ENCODE measurements at regions not wholly inside any gene's neighbourhood (a gene's known extent, or its start where the extent isn't known, plus 50 kb on each side); places are given as distances from the start of the nearest gene placed in this dataset.

DNA sequence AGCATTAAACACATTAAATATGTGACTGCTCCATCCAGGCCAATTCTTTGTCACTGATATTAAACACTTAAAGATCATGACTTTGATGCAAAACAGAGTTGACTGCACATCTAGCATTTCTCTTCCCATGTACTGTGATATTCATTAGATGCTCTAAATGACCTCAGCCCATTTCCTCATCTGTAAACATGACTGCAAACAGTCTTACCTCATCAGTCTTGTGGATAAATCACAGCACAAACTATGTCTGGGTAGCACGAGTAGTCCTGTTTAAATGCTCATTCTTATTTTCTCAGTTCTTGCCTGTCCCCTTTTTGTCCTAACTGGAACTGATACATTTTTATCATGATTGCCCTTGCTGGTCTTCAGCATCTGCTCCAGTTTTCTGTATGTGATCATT is 1974.8 kb upstream of the LRRTM1 start:
- TF ChIP-seq, protein P1, sequence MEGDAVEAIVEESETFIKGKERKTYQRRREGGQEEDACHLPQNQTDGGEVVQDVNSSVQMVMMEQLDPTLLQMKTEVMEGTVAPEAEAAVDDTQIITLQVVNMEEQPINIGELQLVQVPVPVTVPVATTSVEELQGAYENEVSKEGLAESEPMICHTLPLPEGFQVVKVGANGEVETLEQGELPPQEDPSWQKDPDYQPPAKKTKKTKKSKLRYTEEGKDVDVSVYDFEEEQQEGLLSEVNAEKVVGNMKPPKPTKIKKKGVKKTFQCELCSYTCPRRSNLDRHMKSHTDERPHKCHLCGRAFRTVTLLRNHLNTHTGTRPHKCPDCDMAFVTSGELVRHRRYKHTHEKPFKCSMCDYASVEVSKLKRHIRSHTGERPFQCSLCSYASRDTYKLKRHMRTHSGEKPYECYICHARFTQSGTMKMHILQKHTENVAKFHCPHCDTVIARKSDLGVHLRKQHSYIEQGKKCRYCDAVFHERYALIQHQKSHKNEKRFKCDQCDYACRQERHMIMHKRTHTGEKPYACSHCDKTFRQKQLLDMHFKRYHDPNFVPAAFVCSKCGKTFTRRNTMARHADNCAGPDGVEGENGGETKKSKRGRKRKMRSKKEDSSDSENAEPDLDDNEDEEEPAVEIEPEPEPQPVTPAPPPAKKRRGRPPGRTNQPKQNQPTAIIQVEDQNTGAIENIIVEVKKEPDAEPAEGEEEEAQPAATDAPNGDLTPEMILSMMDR (IDR thresholded peaks at IDR 0.05), result no peak
- no peak for TF ChIP-seq ZFX (IDR thresholded peaks at IDR 0.05; ENCODE audit: borderline replicate concordance)

All from 22Rv1 (cell line).